ENCODE measurements at regions not wholly inside any gene's neighbourhood (a gene's known extent, or its start where the extent isn't known, plus 50 kb on each side); places are given as distances from the start of the nearest gene placed in this dataset.
"Not testable (repeated sequence)": the region's sequence is repeated elsewhere in the genome, so short reads cannot be mapped to it uniquely, and the experiment has no call there.

GRCh38 chr3:4060603-4061002 lies 242.6 kb upstream of the SETMAR start:
- FAIRE-seq: no peak
- TF ChIP-seq TAF1 (IDR thresholded peaks at IDR 0.05; ENCODE audit: borderline replicate concordance, low read depth, low read length): no peak
- TF ChIP-seq POLR2AphosphoS5 (IDR thresholded peaks at IDR 0.05; ENCODE audit: low read depth, low read length): no peak
- no peak for TF ChIP-seq POLR2A (IDR thresholded peaks at IDR 0.05; ENCODE audit: low read depth, low read length)

GRCh38 chr3:4061195-4061594 lies 242.0 kb upstream of the SETMAR start:
- FAIRE-seq: no peak
- TF ChIP-seq POLR2A (IDR thresholded peaks at IDR 0.05; ENCODE audit: low read depth, low read length) (no peak), TAF1 (IDR thresholded peaks at IDR 0.05; ENCODE audit: borderline replicate concordance, low read depth, low read length) (no peak), POLR2AphosphoS5 (IDR thresholded peaks at IDR 0.05; ENCODE audit: low read depth, low read length) (no peak)
- no peak for DNase-seq (ENCODE audit: insufficient read length)

More at GRCh38 chr3:4060603-4061002, 242.6 kb upstream of the SETMAR start:
- no peak for DNase-seq (ENCODE audit: insufficient read length)

GRCh38 chr3:4061783-4062360 lies 241.3 kb upstream of the SETMAR start:
- FAIRE-seq: peak; percentile 68
- TF ChIP-seq TAF1 (IDR thresholded peaks at IDR 0.05; ENCODE audit: borderline replicate concordance, low read depth, low read length) (no peak), POLR2AphosphoS5 (IDR thresholded peaks at IDR 0.05; ENCODE audit: low read depth, low read length) (no peak), POLR2A (IDR thresholded peaks at IDR 0.05; ENCODE audit: low read depth, low read length) (no peak)
- no peak for DNase-seq (ENCODE audit: insufficient read length)

GRCh38 chr3:4062621-4063020 lies 240.5 kb upstream of the SETMAR start:
- FAIRE-seq (no peak), DNase-seq (ENCODE audit: insufficient read length) (no peak)
- TF ChIP-seq POLR2A (IDR thresholded peaks at IDR 0.05; ENCODE audit: low read depth, low read length) (no peak), POLR2AphosphoS5 (IDR thresholded peaks at IDR 0.05; ENCODE audit: low read depth, low read length) (no peak), TAF1 (IDR thresholded peaks at IDR 0.05; ENCODE audit: borderline replicate concordance, low read depth, low read length) (no peak)

GRCh38 chr3:4063916-4064574 lies 239.1 kb upstream of the SETMAR start:
- TF ChIP-seq POLR2A (IDR thresholded peaks at IDR 0.05; ENCODE audit: low read depth, low read length) (no peak), POLR2AphosphoS5 (IDR thresholded peaks at IDR 0.05; ENCODE audit: low read depth, low read length) (no peak), TAF1 (IDR thresholded peaks at IDR 0.05; ENCODE audit: borderline replicate concordance, low read depth, low read length) (no peak)
- no peak for DNase-seq (ENCODE audit: insufficient read length)
- FAIRE-seq: no peak

- DNase-seq (ENCODE audit: insufficient read length) (no peak), FAIRE-seq (no peak)
- TF ChIP-seq TAF1 (IDR thresholded peaks at IDR 0.05; ENCODE audit: borderline replicate concordance, low read depth, low read length) (no peak), POLR2A (IDR thresholded peaks at IDR 0.05; ENCODE audit: low read depth, low read length) (no peak), POLR2AphosphoS5 (IDR thresholded peaks at IDR 0.05; ENCODE audit: low read depth, low read length) (no peak)
These were observed 238.1 kb upstream of the SETMAR start for GRCh38 chr3:4065085-4065484.

GRCh38 chr3:4065554-4065953 lies 237.6 kb upstream of the SETMAR start:
- TF ChIP-seq POLR2A (IDR thresholded peaks at IDR 0.05; ENCODE audit: low read depth, low read length): no peak
- TF ChIP-seq TAF1 (IDR thresholded peaks at IDR 0.05; ENCODE audit: borderline replicate concordance, low read depth, low read length): no peak
- no peak for TF ChIP-seq POLR2AphosphoS5 (IDR thresholded peaks at IDR 0.05; ENCODE audit: low read depth, low read length)
- DNase-seq (ENCODE audit: insufficient read length) (no peak), FAIRE-seq (no peak)

GRCh38 chr3:4067893-4068292 lies 235.3 kb upstream of the SETMAR start:
- DNase-seq (ENCODE audit: insufficient read length) (no peak), FAIRE-seq (no peak)
- TF ChIP-seq POLR2AphosphoS5 (IDR thresholded peaks at IDR 0.05; ENCODE audit: low read depth, low read length) (no peak), POLR2A (IDR thresholded peaks at IDR 0.05; ENCODE audit: low read depth, low read length) (no peak), TAF1 (IDR thresholded peaks at IDR 0.05; ENCODE audit: borderline replicate concordance, low read depth, low read length) (no peak)

- FAIRE-seq (no peak), DNase-seq (ENCODE audit: insufficient read length) (no peak)
- TF ChIP-seq POLR2AphosphoS5 (IDR thresholded peaks at IDR 0.05; ENCODE audit: low read depth, low read length) (no peak), TAF1 (IDR thresholded peaks at IDR 0.05; ENCODE audit: borderline replicate concordance, low read depth, low read length) (no peak), POLR2A (IDR thresholded peaks at IDR 0.05; ENCODE audit: low read depth, low read length) (no peak)
These were observed 233.4 kb upstream of the SETMAR start for GRCh38 chr3:4069796-4070195.

GRCh38 chr3:4071481-4072184 lies 231.5 kb upstream of the SETMAR start:
- FAIRE-seq: no peak

GRCh38 chr3:4077278-4077677 lies 225.9 kb upstream of the SETMAR start:
- not testable (repeated sequence) for FAIRE-seq; DNase-seq (ENCODE audit: insufficient read length)

More at GRCh38 chr3:4071481-4072184, 231.5 kb upstream of the SETMAR start:
- DNase-seq (ENCODE audit: insufficient read length): no peak
- TF ChIP-seq POLR2A (IDR thresholded peaks at IDR 0.05; ENCODE audit: low read depth, low read length) (no peak), POLR2AphosphoS5 (IDR thresholded peaks at IDR 0.05; ENCODE audit: low read depth, low read length) (no peak), TAF1 (IDR thresholded peaks at IDR 0.05; ENCODE audit: borderline replicate concordance, low read depth, low read length) (no peak)

GRCh38 chr3:4077950-4078349 lies 225.2 kb upstream of the SETMAR start:
- TF ChIP-seq POLR2A (IDR thresholded peaks at IDR 0.05; ENCODE audit: low read depth, low read length): no peak
- no peak for TF ChIP-seq TAF1 (IDR thresholded peaks at IDR 0.05; ENCODE audit: borderline replicate concordance, low read depth, low read length)
- TF ChIP-seq POLR2AphosphoS5 (IDR thresholded peaks at IDR 0.05; ENCODE audit: low read depth, low read length): no peak
- DNase-seq (ENCODE audit: insufficient read length): no peak
- no peak for FAIRE-seq

Data from GM12892 (cell line).